Globus pallidus (tissue), 1 donor: ENCODE measurements at regions not wholly inside any gene's neighbourhood (a gene's known extent, or its start where the extent isn't known, plus 50 kb on each side); places are given as distances from the start of the nearest gene placed in this dataset.
"Not testable (repeated sequence)": the region's sequence is repeated elsewhere in the genome, so short reads cannot be mapped to it uniquely, and the experiment has no call there.

Source experiments
- DNase-seq: peaks from one replicate; pipeline ENCODE4 v3.0.0-alpha.2; 2015; ENCODE audit warnings: low spot score

DNA sequence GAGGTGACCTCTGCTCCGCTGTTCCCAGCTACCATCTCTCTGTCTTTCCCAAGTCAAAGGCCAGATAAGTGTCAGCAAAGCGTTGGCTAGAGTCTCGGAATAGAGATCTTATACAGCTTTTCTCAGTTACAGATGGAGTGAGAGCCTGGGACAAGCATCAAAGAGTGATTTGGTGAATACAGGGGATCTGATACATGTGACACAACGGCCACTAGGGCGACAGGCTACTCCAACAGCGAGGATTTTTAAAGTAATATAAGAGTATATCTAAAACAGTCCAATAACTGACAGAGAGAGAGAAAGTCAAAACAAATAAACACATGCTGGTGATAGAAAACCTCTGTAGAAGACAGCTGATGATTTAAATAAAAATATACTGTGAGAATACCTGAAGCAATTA lies 433.1 kb upstream of the SMIM31 start:
- DNase-seq, result no peak

DNA sequence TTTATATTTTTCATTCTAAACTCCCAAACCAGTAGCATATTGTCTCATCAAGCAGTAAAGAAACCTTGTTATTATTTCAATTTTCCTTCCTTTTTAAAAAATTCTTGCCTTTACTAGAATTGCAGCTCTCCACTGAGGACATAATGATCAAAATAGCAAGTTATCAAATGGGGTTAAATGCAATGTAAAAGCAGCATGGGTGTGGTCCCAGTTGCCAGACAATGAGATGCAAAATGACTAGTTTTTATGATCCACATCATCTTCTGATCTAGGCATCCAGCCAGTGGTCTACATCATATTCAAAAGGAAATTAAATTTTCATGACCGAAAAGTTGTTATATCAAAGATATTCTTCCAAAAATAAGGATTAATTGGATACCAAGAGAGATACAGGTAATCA lies 427.9 kb upstream of the SMIM31 start:
- DNase-seq, result no peak

DNA sequence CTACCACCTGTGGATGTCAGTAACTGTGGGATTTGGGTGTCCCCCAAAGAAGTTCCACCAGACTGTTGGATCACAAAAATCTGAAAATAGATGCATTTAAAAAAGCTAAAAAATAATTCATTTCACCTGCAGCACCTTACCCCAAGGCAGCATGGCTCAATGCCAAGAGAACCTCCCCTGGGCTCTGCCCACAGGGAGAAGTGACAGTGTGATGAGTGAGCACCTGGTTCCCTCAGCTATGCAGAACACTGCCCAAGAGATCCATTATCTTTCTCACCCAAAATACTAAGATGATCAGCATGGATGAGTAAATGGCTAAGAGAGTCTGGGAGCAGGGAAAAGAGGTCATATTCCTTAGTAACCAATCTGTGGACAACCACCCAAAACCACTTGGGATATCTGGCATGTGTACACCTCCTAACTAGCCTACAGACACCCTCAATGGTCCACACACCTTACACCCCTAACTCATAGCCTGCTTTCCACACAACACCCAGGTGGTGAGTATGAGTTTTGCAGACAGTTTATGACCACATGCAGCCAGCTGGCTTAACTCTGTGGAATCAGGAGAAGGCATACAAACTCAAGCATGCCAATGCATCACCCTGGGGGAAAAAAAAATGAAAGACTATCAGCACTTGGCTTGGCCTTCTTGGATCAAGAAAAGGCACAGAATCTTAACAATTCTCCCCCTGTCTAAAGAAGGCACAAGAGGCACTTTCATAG lies 416.5 kb upstream of the SMIM31 start:
- DNase-seq, result no peak

DNA sequence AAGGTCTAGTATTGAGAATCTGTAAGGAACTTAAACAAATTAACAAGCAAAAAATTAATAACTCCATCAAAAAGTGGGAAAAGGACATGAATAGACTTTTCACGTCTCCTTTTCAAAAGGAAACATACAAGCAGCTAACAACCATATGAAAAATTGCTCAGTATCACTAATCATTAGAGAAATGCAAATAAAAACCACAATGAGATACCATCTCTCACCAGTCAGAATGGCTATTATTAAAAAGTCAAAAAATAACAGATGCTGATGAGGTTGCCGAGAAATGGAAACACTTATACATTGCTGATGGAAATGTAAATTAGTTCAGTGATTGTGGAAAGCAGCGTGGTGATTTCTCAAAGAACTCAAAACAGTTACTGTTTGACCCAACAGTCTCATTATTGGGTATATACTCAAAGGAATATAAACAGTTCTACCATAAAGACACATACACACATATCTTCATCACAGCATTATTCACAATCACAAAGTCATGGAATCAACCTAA lies 410.4 kb upstream of the SMIM31 start:
- DNase-seq, result no peak

DNA sequence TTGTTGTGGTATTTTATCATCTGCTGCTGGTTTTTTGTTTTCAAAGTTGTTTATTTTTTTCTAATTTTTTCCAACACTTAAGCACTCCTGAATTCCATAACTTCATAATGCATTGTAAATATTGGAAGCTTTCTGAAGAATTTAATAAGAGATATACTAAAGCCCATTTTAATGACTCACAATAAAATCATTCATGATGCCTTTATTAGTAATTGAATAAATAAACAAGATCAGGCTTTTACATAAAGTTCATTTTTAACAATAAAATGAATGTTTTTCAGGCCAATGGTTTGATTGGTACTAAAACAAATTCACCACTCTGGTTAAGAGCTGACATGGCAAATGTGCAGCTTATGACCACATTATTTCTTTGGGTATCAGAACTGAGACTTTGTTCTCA lies 408.2 kb upstream of the SMIM31 start:
- no peak for DNase-seq

DNA sequence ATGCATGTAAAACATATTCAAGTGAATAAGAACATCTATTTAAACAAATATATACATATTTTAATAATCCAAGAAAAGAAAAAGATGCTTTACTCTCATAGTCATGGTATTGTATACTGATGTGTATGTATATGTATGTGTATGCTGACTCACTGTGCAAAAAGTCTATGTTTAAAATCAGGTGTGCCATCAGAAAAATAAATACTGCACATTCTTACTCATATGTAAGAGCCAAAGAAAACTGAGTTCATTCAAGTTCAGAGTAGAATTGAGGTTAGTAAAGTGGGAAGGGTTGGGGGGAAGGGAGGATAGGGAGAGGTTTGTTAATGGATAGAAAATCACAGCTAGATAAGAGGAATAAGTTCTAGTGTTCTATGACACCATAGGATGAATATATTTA lies 403.9 kb upstream of the SMIM31 start:
- DNase-seq, result no peak

DNA sequence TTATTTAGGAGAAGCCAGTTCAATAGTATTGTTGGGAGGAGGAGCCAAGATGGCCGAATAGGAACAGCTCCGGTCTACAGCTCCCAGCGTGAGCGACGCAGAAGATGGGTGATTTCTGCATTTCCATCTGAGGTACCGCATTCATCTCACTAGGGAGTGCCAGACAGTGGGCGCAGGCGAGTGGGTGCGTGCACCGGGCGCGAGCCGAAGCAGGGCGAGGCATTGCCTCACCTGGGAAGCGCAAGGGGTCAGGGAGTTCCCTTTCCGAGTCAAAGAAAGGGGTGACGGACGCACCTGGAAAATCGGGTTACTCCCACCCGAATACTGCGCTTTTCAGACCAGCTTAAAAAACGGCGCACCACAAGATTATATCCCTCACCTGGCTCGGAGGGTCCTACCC lies 403.2 kb upstream of the SMIM31 start:
- not testable (repeated sequence) for DNase-seq

DNA sequence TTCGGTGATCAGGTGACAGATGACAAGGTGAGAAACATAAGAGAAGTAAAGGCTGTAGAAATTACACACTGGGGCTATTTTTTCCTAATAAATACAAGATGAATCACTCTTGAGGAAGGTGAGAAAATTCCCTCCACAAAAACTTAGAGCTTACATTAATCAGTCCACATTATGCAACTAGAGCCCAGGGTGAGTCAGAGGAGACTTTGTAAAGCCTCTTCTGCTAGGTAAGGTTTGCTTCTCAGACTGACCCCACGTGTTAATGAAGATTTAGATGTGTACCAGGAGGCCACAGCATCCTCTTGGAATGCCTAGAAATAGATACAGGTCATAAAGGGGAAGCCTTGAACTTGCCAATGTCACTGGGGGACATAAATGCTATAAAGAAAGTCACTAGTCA lies 396.0 kb upstream of the SMIM31 start:
- DNase-seq, result no peak

DNA sequence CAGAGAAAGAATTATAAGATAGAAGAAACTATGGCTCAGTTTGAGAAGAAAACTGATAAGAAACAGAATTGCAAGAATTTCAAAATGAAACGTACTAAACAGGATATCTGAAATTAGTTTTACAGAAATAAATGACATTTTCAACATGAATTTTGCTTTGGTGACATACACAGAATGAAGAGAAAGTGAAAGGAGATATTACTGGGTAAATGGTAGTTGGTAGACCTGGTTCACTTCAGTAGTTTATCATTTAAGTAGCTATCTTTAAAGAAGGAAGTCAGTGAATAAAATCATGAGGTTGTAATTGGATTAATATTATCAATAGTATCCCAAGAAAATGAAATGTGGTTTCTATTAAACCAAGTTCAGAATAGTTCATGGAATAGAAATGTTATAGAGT lies 395.5 kb upstream of the SMIM31 start:
- no peak for DNase-seq

DNA sequence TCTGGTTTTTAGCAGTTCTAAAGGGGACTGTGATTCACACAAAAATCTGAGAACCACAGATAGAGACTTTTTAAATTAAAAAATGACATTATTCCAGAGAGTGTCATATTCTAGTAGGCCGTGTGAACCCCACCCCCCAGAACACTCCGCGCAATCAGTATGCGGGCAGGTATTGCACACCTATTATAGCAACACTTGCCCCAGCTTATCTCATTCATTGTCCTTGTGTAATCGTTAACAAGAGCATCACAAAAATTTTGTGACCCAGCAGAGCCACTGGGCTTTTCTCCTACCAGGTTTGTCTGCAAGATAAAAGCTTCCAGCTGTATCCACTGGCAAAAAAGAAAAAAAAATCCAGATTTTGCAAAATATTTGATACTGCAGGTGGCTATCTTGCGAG lies 394.1 kb upstream of the SMIM31 start:
- DNase-seq, result no peak

DNA sequence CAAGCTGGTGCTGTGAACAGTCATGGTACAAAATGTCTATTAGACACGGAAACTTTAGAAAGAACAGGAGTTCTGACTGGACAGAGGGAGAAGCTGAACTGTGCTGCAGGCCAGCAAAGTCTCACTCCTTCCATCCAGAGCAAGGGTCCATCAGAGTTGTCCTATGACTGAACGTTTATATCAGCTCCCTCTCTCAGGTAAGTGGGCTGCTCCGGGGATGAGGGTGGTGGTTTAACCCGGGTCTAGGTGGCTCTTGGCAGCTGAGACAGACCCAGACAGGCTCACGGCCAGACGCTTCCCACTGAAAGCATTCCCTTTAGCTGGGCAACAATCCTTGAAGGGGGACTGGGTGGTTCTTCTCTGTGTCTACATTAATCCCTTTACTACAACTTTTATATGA lies 385.0 kb upstream of the SMIM31 start:
- no peak for DNase-seq

DNA sequence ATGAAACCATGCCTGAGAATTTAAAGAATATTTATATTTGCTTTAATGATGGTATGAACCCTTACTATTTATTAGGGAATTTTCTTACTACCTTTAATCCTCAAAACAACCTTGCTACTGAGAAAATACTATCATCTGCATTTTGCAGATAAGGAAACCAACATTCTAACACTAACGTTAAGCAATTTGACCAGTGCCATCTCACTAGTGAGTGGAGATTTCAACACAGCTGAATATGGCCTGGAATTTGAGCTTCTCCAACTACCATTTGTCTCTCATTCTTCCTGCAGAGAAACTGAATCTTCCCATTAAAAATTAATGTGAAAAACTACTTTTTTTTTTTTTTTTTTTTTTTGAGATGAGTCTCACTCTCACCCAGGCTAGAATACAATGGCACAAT lies 380.9 kb upstream of the SMIM31 start:
- DNase-seq, result no peak

DNA sequence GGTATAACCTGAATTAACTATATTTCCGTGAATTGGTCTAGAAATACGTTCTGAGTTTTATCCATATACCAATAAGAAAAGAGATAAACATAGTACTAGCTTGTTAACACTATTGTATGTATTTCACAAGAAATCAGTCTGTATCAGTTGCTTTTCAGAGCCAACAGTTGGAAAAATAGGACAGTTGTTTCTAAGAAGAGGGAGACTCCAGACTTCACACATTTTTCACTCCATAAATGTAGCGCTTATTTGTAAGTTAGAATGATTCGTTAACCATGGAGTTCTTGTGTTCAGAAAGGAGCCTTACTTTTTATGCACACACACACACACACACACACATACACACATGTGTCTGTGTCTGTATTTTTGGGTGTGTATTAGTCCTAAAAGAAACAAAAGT lies 376.7 kb upstream of the SMIM31 start:
- DNase-seq, result no peak

DNA sequence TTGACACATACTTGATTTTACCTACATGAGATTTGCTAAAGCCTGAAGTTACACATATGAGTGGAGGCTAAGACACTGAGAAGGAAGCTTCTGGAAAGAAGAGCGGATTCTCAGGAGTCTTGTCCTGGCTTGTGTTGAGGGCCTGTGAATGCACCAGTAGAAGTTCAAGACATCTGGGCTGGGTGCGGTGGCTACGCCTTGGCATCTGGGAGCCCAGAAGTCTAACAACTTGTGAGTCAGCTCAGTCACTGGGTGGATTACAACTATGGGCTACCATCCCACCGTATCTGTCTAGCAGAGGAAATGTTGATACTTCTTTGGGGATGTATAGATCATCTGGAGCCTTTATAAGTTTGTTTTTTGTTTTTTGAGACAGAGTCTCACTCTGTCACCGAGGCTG lies 375.6 kb upstream of the SMIM31 start:
- DNase-seq, result no peak

DNA sequence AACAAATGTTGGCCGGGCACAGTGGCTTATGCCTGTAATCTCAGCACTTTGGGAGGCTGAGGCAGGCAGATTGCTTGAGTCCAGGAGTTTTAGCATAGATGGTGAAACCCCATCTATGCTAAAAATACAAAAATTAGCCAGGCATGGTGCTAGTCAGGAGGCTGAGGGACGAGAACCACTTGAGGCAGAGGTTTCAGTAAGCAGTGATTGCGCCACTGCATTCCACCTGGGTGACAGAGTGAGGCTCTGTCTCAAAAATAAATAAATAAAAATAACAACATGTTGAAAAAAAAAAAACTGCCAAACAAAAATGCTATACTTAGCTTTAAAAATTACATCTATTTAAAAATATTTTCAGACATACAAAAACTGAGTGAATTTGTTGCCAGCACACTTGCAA lies 374.2 kb upstream of the SMIM31 start:
- no peak for DNase-seq

DNA sequence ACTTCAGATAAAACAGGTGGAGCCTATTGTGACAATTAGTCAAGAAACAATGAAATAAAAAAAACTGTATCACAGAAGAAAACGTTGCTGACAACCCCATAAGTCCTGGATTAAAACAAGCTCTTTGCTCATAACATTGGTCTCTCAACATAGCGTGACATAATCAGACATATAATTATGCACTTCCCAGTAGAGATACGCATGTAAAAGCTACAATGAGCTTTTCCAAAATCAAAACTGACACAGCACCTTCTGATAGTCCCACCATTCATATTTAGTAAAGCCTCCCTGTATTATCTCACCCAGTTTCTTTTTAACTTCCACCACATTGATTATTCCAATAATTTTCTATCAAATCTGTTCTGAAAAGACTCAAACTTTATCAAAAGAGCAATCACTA lies 372.1 kb upstream of the SMIM31 start:
- no peak for DNase-seq

DNA sequence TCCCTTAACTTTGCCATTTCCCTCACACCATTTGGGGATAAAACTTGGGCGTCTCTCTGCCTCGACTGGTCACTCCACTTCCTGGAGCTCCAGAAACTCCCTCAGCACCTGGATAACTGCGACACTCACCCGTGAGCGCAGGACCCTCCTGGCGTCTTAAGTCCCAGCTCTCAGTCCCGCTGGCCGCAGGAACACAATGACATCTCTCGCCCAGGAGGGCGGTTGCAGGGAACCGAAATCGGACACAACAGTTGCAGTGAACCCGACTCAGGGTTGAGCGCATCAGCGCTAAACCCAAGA lies 370.9 kb upstream of the SMIM31 start:
- DNase-seq, result no peak

DNA sequence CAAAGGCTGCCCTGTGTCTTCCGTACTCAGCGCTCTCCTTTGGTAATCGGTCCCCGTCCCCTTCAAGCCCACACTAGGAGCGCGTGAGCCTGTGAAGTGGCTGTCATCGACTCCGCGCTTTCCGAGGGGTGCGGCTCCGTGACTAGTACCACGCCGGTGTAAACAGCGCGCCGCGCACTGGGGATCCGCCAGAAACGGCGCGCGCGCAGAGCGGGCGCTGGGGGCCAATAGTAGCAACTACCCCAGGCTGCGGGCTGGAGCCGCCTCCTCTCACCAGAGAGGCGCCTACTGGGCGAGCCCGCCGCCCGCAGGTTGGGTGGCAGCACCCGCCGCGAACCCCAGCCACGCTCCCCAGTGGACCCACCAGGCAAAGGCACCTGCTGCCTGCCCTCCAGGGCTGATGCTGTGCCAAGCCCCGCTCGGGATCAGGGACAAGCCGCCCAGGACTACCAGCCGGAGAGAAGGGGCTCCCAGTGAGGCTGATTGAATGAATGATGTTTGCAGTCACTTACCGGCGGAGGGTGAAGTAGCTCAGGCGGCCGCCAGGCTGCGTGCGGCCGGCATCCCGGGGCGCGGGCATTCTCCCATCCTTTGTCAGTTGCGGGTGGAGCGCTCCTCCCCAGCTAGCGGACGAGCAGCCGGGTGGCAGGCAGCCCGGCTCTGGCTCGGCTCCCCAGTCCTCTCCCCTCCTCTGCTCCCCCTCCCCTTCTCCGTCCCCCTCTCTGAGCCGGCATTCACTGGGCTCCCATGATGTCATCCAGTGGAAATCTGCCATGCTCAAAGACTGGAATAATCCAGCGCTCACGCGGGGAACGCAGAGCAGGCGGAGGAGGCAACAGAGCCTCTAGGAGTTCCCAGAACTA lies 370.3 kb upstream of the SMIM31 start:
- DNase-seq, result peak; percentile 98

DNA sequence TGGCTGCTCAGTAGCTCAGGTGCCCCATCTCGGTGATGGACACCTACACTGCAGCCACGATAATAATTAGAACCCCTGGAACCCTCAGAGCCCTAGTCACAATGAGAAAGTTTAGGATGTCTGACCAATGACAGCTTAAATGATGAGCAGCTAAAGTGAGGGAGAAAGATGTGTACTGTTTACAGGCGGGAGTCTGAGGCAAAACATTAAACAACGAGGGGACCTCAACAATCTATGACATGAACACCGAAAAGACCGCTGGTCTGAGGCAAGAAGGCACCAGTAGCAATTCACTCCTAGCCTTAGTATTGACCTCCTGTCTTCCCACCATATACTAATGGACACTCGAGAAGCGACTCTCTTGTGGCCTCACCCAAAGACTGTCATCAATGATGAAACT lies 369.5 kb upstream of the SMIM31 start:
- DNase-seq, result peak; percentile 60

DNA sequence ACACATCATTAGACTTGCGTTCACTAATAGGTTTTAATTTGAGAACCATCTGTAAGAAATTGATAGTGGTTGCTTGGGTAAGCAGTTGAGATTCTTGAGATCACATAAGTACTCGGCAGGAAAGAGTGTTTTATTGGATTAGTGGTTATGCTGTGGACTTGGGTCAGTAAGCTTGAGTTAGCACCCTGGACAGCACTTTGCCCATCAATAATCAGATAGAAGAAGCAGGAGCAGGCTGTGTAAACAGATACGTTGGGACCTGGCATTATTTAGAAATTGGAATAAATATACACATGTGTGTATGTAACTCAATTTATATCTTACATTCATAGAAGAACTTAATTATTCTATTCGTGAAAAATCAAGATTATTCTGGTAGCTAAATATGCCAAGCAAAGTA lies 357.5 kb upstream of the SMIM31 start:
- DNase-seq, result no peak

DNA sequence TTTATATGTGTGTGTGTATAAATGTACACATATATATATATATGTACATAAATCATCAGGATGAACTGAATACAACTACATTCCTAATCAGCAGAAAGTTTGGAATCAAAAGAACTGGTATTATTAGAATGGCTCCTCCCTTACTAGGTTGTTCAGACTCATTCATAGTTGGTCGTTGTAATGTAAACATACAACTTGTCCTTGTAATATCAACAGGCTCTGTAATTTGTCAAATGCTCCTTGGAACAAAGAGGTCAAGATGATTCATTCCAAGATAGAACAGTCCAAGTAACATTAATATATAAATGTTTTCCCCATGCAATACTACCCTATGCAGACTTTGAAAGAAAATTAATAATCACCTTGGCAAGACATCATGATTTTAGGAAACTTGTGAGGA lies 351.4 kb upstream of the SMIM31 start:
- DNase-seq, result no peak

DNA sequence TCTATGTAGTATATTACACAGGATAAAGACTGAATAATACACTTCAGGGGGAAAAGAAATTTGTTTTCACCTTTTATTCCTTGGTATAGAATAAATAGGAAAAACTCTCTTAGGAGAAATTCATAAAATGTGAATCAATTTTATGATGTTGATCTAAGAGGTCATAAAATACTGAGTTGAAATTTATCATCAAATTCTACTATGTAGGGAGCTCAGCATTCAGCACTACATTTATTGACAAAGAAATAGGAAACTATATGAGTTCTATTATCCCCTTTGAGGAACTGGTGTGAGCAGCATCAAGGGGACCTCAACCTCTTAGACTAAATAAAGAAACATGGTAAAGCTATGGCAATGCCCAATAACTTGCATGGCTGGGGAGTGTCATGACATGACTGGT lies 348.2 kb upstream of the SMIM31 start:
- DNase-seq, result no peak

DNA sequence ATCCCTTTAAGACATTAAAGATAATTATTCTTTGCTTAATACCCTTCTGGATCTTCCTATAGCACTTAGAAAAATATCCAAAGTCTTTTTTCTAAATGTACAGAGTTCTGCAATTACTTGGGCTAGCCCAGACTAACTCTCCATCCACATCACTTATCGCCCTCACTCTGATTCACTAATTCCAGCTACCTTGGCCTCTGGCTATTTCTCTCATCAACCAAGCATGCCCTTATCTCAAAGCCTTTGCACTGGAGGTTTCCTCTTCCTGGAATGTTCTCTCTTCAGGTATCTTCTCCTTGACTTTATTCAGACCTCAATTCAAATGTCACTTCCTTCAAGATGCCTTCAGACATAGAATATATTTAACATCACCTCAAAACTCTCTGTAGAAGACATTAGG lies 345.1 kb upstream of the SMIM31 start:
- no peak for DNase-seq

DNA sequence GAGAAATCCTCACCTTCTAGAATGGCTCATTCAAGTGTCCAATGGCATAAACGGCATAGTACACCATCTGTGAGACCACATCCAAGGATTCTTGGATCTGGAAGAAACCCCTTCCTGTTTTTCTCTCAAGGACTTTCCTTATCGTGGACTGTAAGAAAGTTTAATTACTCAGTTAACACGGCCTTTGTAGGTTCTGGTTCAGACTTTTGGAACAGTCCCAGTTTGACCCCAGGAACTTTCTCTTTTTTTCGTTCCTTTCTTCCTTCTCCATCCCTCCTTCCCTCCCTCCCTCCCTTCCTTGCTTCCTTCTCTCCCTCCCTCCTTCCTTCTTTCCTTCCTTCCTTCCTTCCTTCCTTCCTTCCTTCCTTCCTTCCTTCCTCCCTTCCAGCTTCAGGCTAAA lies 343.5 kb upstream of the SMIM31 start:
- no peak for DNase-seq
